ENCODE measurements at regions not wholly inside any gene's neighbourhood (a gene's known extent, or its start where the extent isn't known, plus 50 kb on each side); places are given as distances from the start of the nearest gene placed in this dataset.

- peak overlapping the region in 1 of 3 experiments; percentile 23; a peak in 1 of 7 replicates for H3K27ac Mint-ChIP-seq
Observed at GRCh38 chr4:75325318-75325979, 188.8 kb downstream of the RCHY1 start.

More at GRCh38 chr4:75325318-75325979, 188.8 kb downstream of the RCHY1 start:
- Mint-ChIP-seq H3K4me3 (no peak overlapping the region), H3K9me3 (no peaks in the 10 kb centered on the region), H3K4me1 (peaks cover 24 to 36% of the 10 kb centered on the region in 2 experiments), H3K27me3 (ENCODE audit: low read depth) (no peaks in the 10 kb centered on the region; the same call in 1 of the 2 replicates), H3K36me3 (ENCODE audit: insufficient read depth in 1 of 3, low read depth in 3 of 3) (no peaks in the 10 kb centered on the region)
- H2BK15ac ChIP-seq (ENCODE audit: low read depth, low read length), result no peak overlapping the region
- H2BK12ac ChIP-seq (ENCODE audit: insufficient read length, low read depth, low read length), result no peak overlapping the region
- no peak overlapping the region for H3K4me2 ChIP-seq (ENCODE audit: insufficient read depth, insufficient read length, low read length)
- H3K23me2 ChIP-seq (ENCODE audit: insufficient read length, low read depth, low read length, poor library complexity, severe bottlenecking), result no peaks in the 10 kb centered on the region
- no peak overlapping the region for H2AK5ac ChIP-seq (ENCODE audit: insufficient read length, low read length)
- DNase-seq, result no peak
- TF ChIP-seq, protein P1, sequence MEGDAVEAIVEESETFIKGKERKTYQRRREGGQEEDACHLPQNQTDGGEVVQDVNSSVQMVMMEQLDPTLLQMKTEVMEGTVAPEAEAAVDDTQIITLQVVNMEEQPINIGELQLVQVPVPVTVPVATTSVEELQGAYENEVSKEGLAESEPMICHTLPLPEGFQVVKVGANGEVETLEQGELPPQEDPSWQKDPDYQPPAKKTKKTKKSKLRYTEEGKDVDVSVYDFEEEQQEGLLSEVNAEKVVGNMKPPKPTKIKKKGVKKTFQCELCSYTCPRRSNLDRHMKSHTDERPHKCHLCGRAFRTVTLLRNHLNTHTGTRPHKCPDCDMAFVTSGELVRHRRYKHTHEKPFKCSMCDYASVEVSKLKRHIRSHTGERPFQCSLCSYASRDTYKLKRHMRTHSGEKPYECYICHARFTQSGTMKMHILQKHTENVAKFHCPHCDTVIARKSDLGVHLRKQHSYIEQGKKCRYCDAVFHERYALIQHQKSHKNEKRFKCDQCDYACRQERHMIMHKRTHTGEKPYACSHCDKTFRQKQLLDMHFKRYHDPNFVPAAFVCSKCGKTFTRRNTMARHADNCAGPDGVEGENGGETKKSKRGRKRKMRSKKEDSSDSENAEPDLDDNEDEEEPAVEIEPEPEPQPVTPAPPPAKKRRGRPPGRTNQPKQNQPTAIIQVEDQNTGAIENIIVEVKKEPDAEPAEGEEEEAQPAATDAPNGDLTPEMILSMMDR (conservative IDR thresholded peaks at IDR 0.05), result no peak
- H3K9me3 ChIP-seq (ENCODE audit: control insufficient read depth, low read depth, low read length), result no peaks in the 10 kb centered on the region
- H3K79me2 ChIP-seq (ENCODE audit: insufficient read depth, low read length), result no peaks in the 10 kb centered on the region
- WGBS (ENCODE audit: extremely low coverage, insufficient read length, low lambda C conversion rate), result no CpG with 5 or more reads among the region's 2 CpGs
- H3K9ac ChIP-seq (ENCODE audit: extremely low read depth, insufficient read length, low read length), result no peak overlapping the region
- H4K5ac ChIP-seq (ENCODE audit: insufficient read length, low read depth, low read length), result no peak overlapping the region
- H3K4ac ChIP-seq (ENCODE audit: low read depth, low read length), result no peak overlapping the region
- no peak overlapping the region for H2BK20ac ChIP-seq (ENCODE audit: low read depth, low read length, poor library complexity, severe bottlenecking)
- H3K27me3 ChIP-seq (ENCODE audit: insufficient read depth, low read length), result no peaks in the 10 kb centered on the region
- H3K56ac ChIP-seq (ENCODE audit: insufficient read length, low read depth, low read length), result no peak overlapping the region
- H3K79me1 ChIP-seq (ENCODE audit: insufficient read depth, low read depth, low read length, poor library complexity, severe bottlenecking), result no peaks in the 10 kb centered on the region
- H3K23ac ChIP-seq (ENCODE audit: insufficient read length, low read depth, low read length), result no peak overlapping the region
- no peak overlapping the region for H2AFZ ChIP-seq (ENCODE audit: low read length)
- H2BK120ac ChIP-seq (ENCODE audit: low read depth, low read length, poor library complexity, severe bottlenecking), result no peak overlapping the region
- H3T11ph ChIP-seq (ENCODE audit: low read length), result no peak overlapping the region
- H3K4me1 ChIP-seq (ENCODE audit: insufficient read depth, low read length), result no peaks in the 10 kb centered on the region
- no peak overlapping the region for H3K27ac ChIP-seq (ENCODE audit: insufficient read length, low read depth, low read length)
- no peak overlapping the region for H2BK5ac ChIP-seq (ENCODE audit: insufficient read length, low read length)
- no peak overlapping the region for H4K91ac ChIP-seq (ENCODE audit: insufficient read length, low read depth, low read length)
- no peak overlapping the region for H3K18ac ChIP-seq (ENCODE audit: insufficient read length, low read depth, low read length)
- H4K8ac ChIP-seq (replicated peaks; ENCODE audit: insufficient read length, low read depth, low read length), result no peak overlapping the region
- no peak overlapping the region for H3K14ac ChIP-seq (ENCODE audit: insufficient read depth, low read length)
- no peaks in the 10 kb centered on the region for H4K20me1 ChIP-seq (ENCODE audit: control insufficient read depth, insufficient read depth, insufficient read length)

Measured in H9 (cell line).